Astrocyte of the cerebellum (primary cell): ENCODE measurements at regions not wholly inside any gene's neighbourhood (a gene's known extent, or its start where the extent isn't known, plus 50 kb on each side); places are given as distances from the start of the nearest gene placed in this dataset.

Source experiments
- DNase-seq: peaks from one replicate; pipeline ENCODE4 v3.0.0-alpha.2; 2011; ENCODE audit warnings: low read depth
- H3K4me3 ChIP-seq: 2 replicates; pipeline ENCODE4 v1.5.1; 2011; ENCODE audit warnings: mild to moderate bottlenecking, low read depth, low read length, moderate library complexity
- in situ Hi-C: cut with HindIII; loops from 2 replicates; pipeline ENCODE4 v1.10.0; 2017; ENCODE audit warnings: low sequenced_read_pairs
- TF ChIP-seq, protein P1 (sequence below): IDR thresholded peaks from 2 replicates; pipeline ENCODE4 v1.5.1; 2012; ENCODE audit warnings: low read length, low read depth, moderate library complexity, mild to moderate bottlenecking; ENCODE audit errors: missing control alignments

DNA sequence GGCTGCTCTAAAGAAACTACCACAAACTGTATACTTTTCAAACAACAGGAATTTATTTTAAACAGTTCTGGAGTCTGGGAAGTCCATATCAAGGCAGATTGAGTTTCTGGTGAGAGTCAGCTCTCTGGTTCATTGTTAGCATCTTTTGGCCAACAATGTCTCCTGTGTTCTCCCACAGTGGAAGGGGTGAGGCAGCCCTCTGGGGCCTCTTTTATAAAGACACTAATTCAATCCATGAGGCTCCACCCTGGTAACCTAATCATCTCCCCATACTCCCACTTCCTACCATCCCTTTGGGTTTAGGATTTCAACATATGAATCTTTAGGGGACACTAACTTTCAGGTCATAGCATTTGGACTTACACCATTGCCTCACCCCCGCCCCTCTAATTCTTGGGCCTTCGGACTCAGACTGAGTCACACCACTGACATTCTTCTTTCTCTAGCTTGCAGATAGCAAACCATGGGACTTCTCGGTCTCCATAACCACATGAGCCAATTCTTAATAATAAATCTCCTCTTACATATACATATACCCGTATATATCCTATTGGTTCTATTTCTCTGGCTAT, 64.3 kb upstream of the ANTXRL start:
- no peak overlapping the region for H3K4me3 ChIP-seq
- TF ChIP-seq, protein P1, sequence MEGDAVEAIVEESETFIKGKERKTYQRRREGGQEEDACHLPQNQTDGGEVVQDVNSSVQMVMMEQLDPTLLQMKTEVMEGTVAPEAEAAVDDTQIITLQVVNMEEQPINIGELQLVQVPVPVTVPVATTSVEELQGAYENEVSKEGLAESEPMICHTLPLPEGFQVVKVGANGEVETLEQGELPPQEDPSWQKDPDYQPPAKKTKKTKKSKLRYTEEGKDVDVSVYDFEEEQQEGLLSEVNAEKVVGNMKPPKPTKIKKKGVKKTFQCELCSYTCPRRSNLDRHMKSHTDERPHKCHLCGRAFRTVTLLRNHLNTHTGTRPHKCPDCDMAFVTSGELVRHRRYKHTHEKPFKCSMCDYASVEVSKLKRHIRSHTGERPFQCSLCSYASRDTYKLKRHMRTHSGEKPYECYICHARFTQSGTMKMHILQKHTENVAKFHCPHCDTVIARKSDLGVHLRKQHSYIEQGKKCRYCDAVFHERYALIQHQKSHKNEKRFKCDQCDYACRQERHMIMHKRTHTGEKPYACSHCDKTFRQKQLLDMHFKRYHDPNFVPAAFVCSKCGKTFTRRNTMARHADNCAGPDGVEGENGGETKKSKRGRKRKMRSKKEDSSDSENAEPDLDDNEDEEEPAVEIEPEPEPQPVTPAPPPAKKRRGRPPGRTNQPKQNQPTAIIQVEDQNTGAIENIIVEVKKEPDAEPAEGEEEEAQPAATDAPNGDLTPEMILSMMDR, result no peak
- in situ Hi-C loops, result no loop called here
- DNase-seq, result no peak

DNA sequence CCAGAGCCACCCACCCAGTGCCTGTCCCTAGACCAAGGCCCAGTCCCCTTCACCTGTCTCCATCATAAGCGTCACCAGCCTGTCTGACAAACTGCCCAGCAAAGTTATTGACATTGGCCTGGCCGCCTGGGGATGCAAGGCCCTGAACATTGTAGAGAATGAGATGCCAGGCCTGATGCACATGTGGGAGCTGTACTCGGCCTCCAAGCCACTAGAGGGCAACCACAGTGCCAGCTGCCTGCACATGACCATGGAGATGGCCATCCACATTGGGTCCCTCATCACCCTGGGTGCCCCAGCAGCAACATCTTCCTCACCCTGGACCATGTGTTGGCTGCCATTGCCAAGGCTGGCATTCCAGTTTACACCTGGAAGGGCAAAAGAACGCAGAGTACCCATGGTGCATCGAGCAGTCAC, 63.7 kb upstream of the ANTXRL start:
- in situ Hi-C loops, result no loop called here
- no peak overlapping the region for H3K4me3 ChIP-seq
- TF ChIP-seq, protein P1, result no peak
- no peak for DNase-seq

DNA sequence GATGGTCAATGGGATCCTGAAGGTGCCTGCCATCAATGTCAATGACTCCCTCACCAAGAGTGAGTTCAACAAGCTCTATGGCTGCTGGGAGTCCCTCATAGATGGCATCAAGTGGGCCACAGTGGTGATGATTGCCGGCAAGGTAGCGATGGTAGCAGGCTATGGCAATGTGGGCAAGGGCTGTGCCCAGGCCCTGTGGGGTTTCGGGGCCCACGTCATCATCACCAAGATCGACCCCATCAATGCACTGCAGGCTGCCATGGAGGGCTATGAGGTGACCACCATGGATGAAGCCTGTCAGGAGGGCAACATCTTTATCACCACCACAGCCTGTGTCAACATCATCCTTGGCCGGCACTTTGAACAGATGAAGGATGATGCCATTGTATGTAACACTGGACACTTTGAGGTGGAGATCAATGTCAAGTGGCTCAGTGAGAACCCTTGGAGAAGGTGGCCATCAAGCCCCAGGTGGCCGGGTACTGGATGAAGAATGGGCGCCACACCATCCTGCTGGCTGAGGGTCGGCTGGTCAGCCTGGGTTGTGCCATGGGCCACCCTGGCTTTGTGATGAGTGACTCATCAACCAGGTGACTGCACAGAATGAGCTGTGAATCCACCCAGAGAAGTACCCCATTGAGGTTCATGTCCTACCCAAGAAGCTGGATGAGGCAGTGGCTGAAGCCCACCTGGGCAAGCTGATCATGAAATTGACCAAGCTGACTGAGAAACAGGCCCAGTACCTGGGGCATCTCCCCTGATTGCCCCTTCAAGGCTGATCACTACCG, 63.0 kb upstream of the ANTXRL start:
- TF ChIP-seq, protein P1, result no peak
- no peak for DNase-seq

DNA sequence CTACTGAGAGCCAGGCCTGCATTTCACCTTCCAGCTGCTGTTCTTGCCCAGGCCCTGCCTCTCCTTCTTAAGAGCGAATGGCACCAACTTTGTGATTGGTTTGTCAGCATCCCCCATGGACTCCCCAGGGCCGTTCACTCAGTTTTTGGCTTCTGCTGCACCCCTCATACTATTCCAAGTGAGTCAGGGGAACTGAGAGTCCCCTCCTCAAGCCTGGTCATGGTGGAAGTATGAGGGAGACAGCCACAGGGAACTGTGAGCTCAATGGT, 62.4 kb upstream of the ANTXRL start:
- TF ChIP-seq, protein P1, result no peak
- in situ Hi-C loops, result no loop called here
- DNase-seq, result no peak

More for the DNA sequence above, 63.0 kb upstream of the ANTXRL start:
- no peak overlapping the region for H3K4me3 ChIP-seq
- in situ Hi-C loops, result no loop called here

DNA sequence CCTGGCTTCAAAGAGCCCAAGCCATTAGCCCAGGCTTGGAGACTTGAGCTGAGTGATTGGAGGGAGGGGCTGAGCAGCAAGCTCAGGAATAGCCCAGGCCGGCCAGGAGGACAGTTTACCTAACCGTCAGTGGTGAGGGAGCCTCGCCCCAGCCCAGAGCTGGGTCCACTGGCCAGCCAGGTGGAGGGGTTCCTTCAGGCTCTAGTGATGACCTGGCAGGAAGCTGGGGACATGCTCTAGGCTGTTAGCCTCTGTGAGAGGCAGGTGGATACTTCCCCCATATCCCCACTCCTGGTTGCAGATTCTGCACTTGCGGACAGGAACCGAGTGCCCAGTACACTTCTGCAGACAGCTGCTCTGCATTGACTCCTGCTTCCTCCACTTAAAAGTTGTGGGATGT, 61.2 kb upstream of the ANTXRL start:
- TF ChIP-seq, protein P1, result no peak
- in situ Hi-C loops, result no loop called here
- DNase-seq, result no peak
- no peak overlapping the region for H3K4me3 ChIP-seq

More for the DNA sequence above, 62.4 kb upstream of the ANTXRL start:
- H3K4me3 ChIP-seq, result no peak overlapping the region

DNA sequence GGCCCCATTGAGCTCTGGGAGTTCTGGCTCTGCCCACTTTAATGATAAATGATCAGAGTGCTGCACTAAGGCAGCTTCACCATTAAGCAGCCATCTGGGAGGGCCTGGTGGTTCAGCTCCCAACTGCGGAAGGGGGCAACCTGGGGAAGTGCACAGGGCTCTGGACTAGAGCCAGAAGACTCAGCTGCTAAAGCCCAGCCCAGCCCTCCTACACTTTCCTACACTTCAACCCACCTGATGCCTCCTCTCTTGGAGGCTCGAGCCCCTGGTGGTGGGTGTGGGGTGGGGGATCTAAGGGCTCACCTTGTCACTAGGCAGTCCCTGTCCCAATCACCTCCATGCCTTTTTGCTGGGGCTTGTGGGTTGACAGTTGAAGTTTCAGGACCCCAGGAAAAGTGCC, 60.6 kb upstream of the ANTXRL start:
- in situ Hi-C loops, result no loop called here
- DNase-seq, result no peak
- TF ChIP-seq, protein P1, result no peak
- H3K4me3 ChIP-seq, result no peak overlapping the region
